Superior temporal gyrus (tissue), 1 donor: ENCODE measurements at regions not wholly inside any gene's neighbourhood (a gene's known extent, or its start where the extent isn't known, plus 50 kb on each side); places are given as distances from the start of the nearest gene placed in this dataset.
"Not testable (repeated sequence)": the region's sequence is repeated elsewhere in the genome, so short reads cannot be mapped to it uniquely, and the experiment has no call there.

Experiments
- DNase-seq: peaks from one replicate; pipeline ENCODE4 v3.0.0-alpha.2; 2016; ENCODE audit errors: extremely low spot score

GRCh38 chr6:140777780-140778179, 1354.9 kb upstream of the GJE1 start:
- DNase-seq: no peak

- no peak for DNase-seq
Observed at GRCh38 chr6:140775061-140775460, 1357.7 kb upstream of the GJE1 start.

GRCh38 chr6:140774080-140774505, 1358.6 kb upstream of the GJE1 start:
- peak; percentile 59 for DNase-seq

- no peak for DNase-seq
Observed at GRCh38 chr6:140773276-140773675, 1359.4 kb upstream of the GJE1 start.

- no peak for DNase-seq
Observed at GRCh38 chr6:140772576-140772975, 1360.1 kb upstream of the GJE1 start.

GRCh38 chr6:140768133-140768532, 1364.6 kb upstream of the GJE1 start:
- DNase-seq: no peak

- no peak for DNase-seq
Observed at GRCh38 chr6:140766999-140767398, 1365.7 kb upstream of the GJE1 start.

- DNase-seq: no peak
Observed at GRCh38 chr6:140758169-140758877, 1374.4 kb upstream of the GJE1 start.

- no peak for DNase-seq
Observed at GRCh38 chr6:140752234-140752633, 1377.8 kb upstream of the CITED2 start.

- DNase-seq: no peak
Observed at GRCh38 chr6:140747114-140747513, 1372.7 kb upstream of the CITED2 start.

GRCh38 chr6:140744659-140745320, 1370.3 kb upstream of the CITED2 start:
- no peak for DNase-seq

GRCh38 chr6:140736231-140736630, 1361.8 kb upstream of the CITED2 start:
- DNase-seq: no peak

- DNase-seq: peak; percentile 64
Observed at GRCh38 chr6:140732991-140733390, 1358.5 kb upstream of the CITED2 start.

- DNase-seq: no peak
Observed at GRCh38 chr6:140732155-140732554, 1357.7 kb upstream of the CITED2 start.

- DNase-seq: no peak
Observed at GRCh38 chr6:140731741-140732140, 1357.3 kb upstream of the CITED2 start.

- no peak for DNase-seq
Observed at GRCh38 chr6:140729521-140729920, 1355.1 kb upstream of the CITED2 start.

- DNase-seq: no peak
Observed at GRCh38 chr6:140718021-140718420, 1343.6 kb upstream of the CITED2 start.

- no peak for DNase-seq
Observed at GRCh38 chr6:140713495-140713894, 1339.0 kb upstream of the CITED2 start.

GRCh38 chr6:140711019-140711613, 1336.7 kb upstream of the CITED2 start:
- no peak for DNase-seq

- no peak for DNase-seq
Observed at GRCh38 chr6:140708441-140708840, 1334.0 kb upstream of the CITED2 start.

GRCh38 chr6:140704008-140704407, 1329.6 kb upstream of the CITED2 start:
- DNase-seq: not testable (repeated sequence)

- DNase-seq: no peak
Observed at GRCh38 chr6:140697585-140697984, 1323.1 kb upstream of the CITED2 start.
